Sigmoid colon (tissue), 4 donors: ENCODE measurements at regions not wholly inside any gene's neighbourhood (a gene's known extent, or its start where the extent isn't known, plus 50 kb on each side); places are given as distances from the start of the nearest gene placed in this dataset.

Experiments
- EP300 ChIP-seq, 4 donors: sonication (generic); formaldehyde crosslinking; IDR thresholded peaks; one replicate each; pipeline ENCODE4 v1.6.1; 2017; ENCODE audit warnings: antibody characterized with exemption in 4 of 4
- TF ChIP-seq, protein P1 (sequence below), 4 experiments: fragments of 450-650 bp in 3 of 4; fragments of 200-600 bp in 1 of 4; IDR thresholded peaks; one replicate each; pipeline ENCODE4 v1.5.1; 2016 to 2019; ENCODE audit warnings: antibody characterized with exemption in 4 of 4, mild to moderate bottlenecking in 3 of 4, moderate library complexity in 2 of 4

- TF ChIP-seq, protein P1, sequence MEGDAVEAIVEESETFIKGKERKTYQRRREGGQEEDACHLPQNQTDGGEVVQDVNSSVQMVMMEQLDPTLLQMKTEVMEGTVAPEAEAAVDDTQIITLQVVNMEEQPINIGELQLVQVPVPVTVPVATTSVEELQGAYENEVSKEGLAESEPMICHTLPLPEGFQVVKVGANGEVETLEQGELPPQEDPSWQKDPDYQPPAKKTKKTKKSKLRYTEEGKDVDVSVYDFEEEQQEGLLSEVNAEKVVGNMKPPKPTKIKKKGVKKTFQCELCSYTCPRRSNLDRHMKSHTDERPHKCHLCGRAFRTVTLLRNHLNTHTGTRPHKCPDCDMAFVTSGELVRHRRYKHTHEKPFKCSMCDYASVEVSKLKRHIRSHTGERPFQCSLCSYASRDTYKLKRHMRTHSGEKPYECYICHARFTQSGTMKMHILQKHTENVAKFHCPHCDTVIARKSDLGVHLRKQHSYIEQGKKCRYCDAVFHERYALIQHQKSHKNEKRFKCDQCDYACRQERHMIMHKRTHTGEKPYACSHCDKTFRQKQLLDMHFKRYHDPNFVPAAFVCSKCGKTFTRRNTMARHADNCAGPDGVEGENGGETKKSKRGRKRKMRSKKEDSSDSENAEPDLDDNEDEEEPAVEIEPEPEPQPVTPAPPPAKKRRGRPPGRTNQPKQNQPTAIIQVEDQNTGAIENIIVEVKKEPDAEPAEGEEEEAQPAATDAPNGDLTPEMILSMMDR (IDR thresholded peaks at IDR 0.05), result no peak
- no peak for TF ChIP-seq EP300 (IDR thresholded peaks at IDR 0.05)
These were observed 386.1 kb downstream of the FBXW7 start for GRCh38 chr4:152149745-152150144.
